B cell (primary cell): ENCODE measurements at regions not wholly inside any gene's neighbourhood (a gene's known extent, or its start where the extent isn't known, plus 50 kb on each side); places are given as distances from the start of the nearest gene placed in this dataset.

ENCODE experiments used
- ATAC-seq: fragments of 200-7000 bp; cut with Tn5 transposase; one replicate; pipeline ENCODE4 v1.10.0; 2021; ENCODE audit warnings: low read depth, mild to moderate bottlenecking, moderate number of reproducible peaks, moderate library complexity
- CTCF ChIA-PET: fragments of 350-600 bp; sonication (Branson Sonifier 250); formaldehyde crosslinking; loops from one replicate; lab custom pipeline; 2021; ENCODE audit warnings: antibody characterized with exemption, inconsistent platforms; lab: Charles Lee
- POLR2A ChIA-PET: fragments of 350-600 bp; sonication (Branson Sonifier 250); formaldehyde crosslinking; loops from one replicate; lab custom pipeline; 2021; ENCODE audit warnings: antibody characterized with exemption; lab: Charles Lee
- DNase-seq: peaks from one replicate; pipeline ENCODE4 v3.0.0; 2013
- H2AFZ ChIP-seq: 2 replicates; pipeline ENCODE4 v1.6.1; 2012; ENCODE audit warnings: mild to moderate bottlenecking, low read depth, low read length; ENCODE audit not compliant: insufficient read depth, poor library complexity, severe bottlenecking
- H3K27ac ChIP-seq, 2 donors: 1 replicate in 1 of 2; 2 replicates in 1 of 2; pipeline ENCODE4 v1.5.1; 2012 to 2013; ENCODE audit warnings: low read length in 2 of 2, mild to moderate bottlenecking in 2 of 2, moderate library complexity in 1 of 2
- H3K27me3 ChIP-seq, 4 experiments: fragments of 200-600 bp in 1 of 4; sonication (generic) in 1 of 4; replicated peaks in 1 of 4; 1 replicate in 2 of 4; 2 replicates in 2 of 4; pipeline versions ENCODE4 v1.6.1 to v1.7.0; 2013 to 2016; ENCODE audit warnings: low read length in 3 of 4, mild to moderate bottlenecking in 2 of 4, mixed read lengths in 1 of 4, moderate library complexity in 1 of 4; ENCODE audit not compliant: insufficient read depth in 4 of 4, control insufficient read depth in 3 of 4; ENCODE audit errors: control extremely low read depth in 1 of 4
- H3K36me3 ChIP-seq, 2 experiments: replicated peaks in 1 of 2; 1 replicate in 1 of 2; 2 replicates in 1 of 2; pipeline versions ENCODE4 v1.6.1 to v1.7.1; 2013; ENCODE audit warnings: low read length in 1 of 2; ENCODE audit not compliant: insufficient read depth in 2 of 2, control insufficient read depth in 1 of 2; ENCODE audit errors: control extremely low read depth in 1 of 2, extremely low read depth in 1 of 2
- H3K4me1 ChIP-seq, 2 donors: fragments of 200-600 bp in 1 of 2; sonication (generic) in 1 of 2; 1 replicate in 1 of 2; 2 replicates in 1 of 2; pipeline versions ENCODE4 v1.5.1 to v1.6.1; 2013 to 2017; ENCODE audit warnings: low read length in 2 of 2; ENCODE audit not compliant: control insufficient read depth in 2 of 2, insufficient read depth in 2 of 2
- H3K4me2 ChIP-seq: replicated peaks from 2 replicates; pipeline ENCODE3; 2012; ENCODE audit warnings: mild to moderate bottlenecking, low read depth, low read length; ENCODE audit not compliant: poor library complexity, severe bottlenecking
- H3K4me3 ChIP-seq, 5 experiments: fragments of 200-600 bp in 1 of 5; sonication (generic) in 1 of 5; 1 replicate in 3 of 5; 2 replicates in 2 of 5; pipeline versions ENCODE4 v1.5.1 to v1.7.0; 2011 to 2016; ENCODE audit warnings: low read length in 4 of 5, mild to moderate bottlenecking in 4 of 5, low read depth in 2 of 5, control low read depth in 1 of 5, moderate library complexity in 1 of 5; ENCODE audit not compliant: insufficient read depth in 1 of 5; ENCODE audit errors: control extremely low read depth in 1 of 5, extremely low read depth in 1 of 5
- H3K79me2 ChIP-seq: fragments of 200-600 bp; sonication (generic); one replicate; pipeline ENCODE4 v1.6.0; 2016; ENCODE audit warnings: low read length; ENCODE audit not compliant: control insufficient read depth, insufficient read depth
- H3K9ac ChIP-seq: fragments of 200-600 bp; sonication (generic); 2 replicates; pipeline ENCODE4 v1.6.1; 2017; ENCODE audit warnings: mild to moderate bottlenecking, low read length, moderate library complexity
- H3K9me3 ChIP-seq, 3 donors: one replicate each; pipeline versions ENCODE4 v1.6.1 to v1.7.1; 2013; ENCODE audit warnings: low read length in 2 of 3; ENCODE audit not compliant: control insufficient read depth in 2 of 3, insufficient read depth in 1 of 3; ENCODE audit errors: control extremely low read depth in 1 of 3
- H4K20me1 ChIP-seq: 2 replicates; pipeline ENCODE4 v1.6.0; 2012; ENCODE audit warnings: mild to moderate bottlenecking, low read length; ENCODE audit not compliant: insufficient read depth, control insufficient read depth, poor library complexity, severe bottlenecking
- H3K27ac Mint-ChIP-seq: one replicate; pipeline ENCODE4 v1.8.0; 2021; ENCODE audit warnings: mixed read lengths
- H3K27me3 Mint-ChIP-seq: one replicate; pipeline ENCODE4 v1.8.0; 2021; ENCODE audit warnings: mixed read lengths
- H3K4me1 Mint-ChIP-seq: one replicate; pipeline ENCODE4 v1.8.0; 2021; ENCODE audit warnings: mixed read lengths
- H3K4me3 Mint-ChIP-seq: one replicate; pipeline ENCODE4 v1.8.0; 2021; ENCODE audit warnings: mixed read lengths
- H3K9me3 Mint-ChIP-seq: one replicate; pipeline ENCODE4 v1.8.0; 2022; ENCODE audit warnings: mixed read lengths; ENCODE audit not compliant: insufficient read depth
- EZH2 ChIP-seq: IDR thresholded peaks from 2 replicates; pipeline ENCODE4 v1.6.1; 2012; ENCODE audit warnings: borderline replicate concordance, low read depth, mild to moderate bottlenecking, moderate library complexity, low read length; ENCODE audit not compliant: insufficient read depth, poor library complexity, severe bottlenecking
- WGBS: methylation state at CpG from one replicate; pipeline ENCODE4 v1.1.5; 2013; ENCODE audit warnings: missing lambda C conversion rate; ENCODE audit not compliant: insufficient coverage; 5-methylcytosine and 5-hydroxymethylcytosine counted together
- intact Hi-C: fragments of 100-400 bp; cut with micrococcal nuclease; formaldehyde crosslinking; loops from one replicate; pipeline ENCODE4 v1.10.0; 2022
- TF ChIP-seq, protein P1 (sequence below): fragments of 200-600 bp; IDR thresholded peaks from one replicate; pipeline ENCODE4 v1.8.0; 2022; ENCODE audit warnings: antibody characterized with exemption, mild to moderate bottlenecking

DNA sequence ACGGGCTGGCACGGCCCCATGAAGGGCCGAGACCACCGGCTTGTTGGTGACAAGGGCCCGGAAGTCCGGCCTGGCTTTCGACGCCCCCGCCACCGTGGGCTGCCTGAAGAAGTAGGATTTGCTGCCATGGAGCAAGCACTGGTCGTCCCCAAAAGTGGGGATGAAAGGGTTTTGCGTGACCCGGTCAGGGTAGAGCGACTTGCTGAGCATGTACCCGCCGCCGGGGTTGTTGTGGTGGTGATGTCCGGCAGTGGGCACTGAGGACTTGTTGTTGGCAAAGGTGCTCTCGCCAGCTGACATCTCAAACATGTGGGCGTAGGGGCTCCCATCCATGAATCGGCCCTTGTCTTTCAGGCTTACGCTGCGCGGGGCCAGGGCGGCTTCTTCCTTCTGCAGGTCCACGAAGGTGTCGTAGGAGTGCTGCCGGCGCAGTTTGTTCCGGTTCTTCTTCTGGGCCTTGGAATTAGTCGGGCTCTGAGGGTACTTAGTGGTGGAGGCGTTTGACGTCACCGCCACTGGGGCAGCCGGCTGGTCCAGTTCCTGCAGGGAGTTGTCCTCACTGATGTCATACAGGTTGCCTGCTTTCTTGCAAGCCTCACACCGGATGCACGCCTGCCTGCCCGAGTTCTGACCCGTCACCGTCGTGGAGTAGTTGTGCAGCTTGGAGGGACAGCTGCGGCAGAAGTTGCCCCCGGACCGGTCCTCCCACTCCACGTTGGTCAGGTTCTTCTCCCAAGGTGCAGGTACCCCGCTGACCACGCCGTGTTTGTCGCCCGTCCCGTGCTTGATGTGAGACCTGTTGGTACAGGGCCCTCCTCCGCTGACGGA lies 366.6 kb downstream of the EMP1 start:
- no peak for ATAC-seq
- POLR2A ChIA-PET = no interaction called here

DNA sequence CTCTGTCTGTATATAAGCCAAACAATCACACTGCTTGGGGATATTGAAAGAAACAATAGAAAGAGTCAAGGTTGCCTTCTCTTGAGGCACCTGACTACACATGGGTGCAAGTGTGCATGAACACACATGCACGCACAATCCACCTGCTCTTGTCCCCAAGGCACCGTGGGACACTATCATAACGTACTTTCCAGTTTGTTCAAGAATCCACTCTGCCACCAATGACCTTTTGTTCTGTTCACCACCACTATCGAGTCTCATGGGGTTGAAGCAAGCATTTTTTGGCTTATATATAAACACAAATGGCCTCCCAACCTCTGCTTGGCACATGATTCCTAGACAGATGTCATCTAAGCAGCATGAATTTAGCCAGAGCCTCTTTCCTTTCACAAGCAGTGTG lies 365.4 kb downstream of the EMP1 start:
- Histone ChIP-seq H3K9me3 (peaks cover 0 to 22% (median 0%) of the 10 kb centered on the region in 3 donors), H3K27me3 (peaks cover 0 to 4% (median 0%) of the 10 kb centered on the region in 4 experiments), H3K4me1 (no peaks in the 10 kb centered on the region), H3K79me2 (no peaks in the 10 kb centered on the region), H3K9ac (no peak overlapping the region), H3K27ac (no peak overlapping the region), H2AFZ (no peak overlapping the region), H3K4me3 (no peak overlapping the region), H3K36me3 (no peaks in the 10 kb centered on the region), H3K4me2 (no peak overlapping the region), H4K20me1 (no peaks in the 10 kb centered on the region)
- TF ChIP-seq EZH2 = no peak
- TF ChIP-seq, protein P1, sequence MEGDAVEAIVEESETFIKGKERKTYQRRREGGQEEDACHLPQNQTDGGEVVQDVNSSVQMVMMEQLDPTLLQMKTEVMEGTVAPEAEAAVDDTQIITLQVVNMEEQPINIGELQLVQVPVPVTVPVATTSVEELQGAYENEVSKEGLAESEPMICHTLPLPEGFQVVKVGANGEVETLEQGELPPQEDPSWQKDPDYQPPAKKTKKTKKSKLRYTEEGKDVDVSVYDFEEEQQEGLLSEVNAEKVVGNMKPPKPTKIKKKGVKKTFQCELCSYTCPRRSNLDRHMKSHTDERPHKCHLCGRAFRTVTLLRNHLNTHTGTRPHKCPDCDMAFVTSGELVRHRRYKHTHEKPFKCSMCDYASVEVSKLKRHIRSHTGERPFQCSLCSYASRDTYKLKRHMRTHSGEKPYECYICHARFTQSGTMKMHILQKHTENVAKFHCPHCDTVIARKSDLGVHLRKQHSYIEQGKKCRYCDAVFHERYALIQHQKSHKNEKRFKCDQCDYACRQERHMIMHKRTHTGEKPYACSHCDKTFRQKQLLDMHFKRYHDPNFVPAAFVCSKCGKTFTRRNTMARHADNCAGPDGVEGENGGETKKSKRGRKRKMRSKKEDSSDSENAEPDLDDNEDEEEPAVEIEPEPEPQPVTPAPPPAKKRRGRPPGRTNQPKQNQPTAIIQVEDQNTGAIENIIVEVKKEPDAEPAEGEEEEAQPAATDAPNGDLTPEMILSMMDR = no peak
- no peaks in the 10 kb centered on the region for H3K9me3 Mint-ChIP-seq
- CTCF ChIA-PET = no interaction called here
- DNase-seq = no peak
- ATAC-seq = no peak
- H3K4me1 Mint-ChIP-seq = no peaks in the 10 kb centered on the region
- POLR2A ChIA-PET = no interaction called here
- intact Hi-C loops = no loop called here
- 84% methylated on average over 4 of the region's 4 CpGs for WGBS
- no peak overlapping the region for H3K4me3 Mint-ChIP-seq
- H3K27me3 Mint-ChIP-seq = no peaks in the 10 kb centered on the region
- H3K27ac Mint-ChIP-seq = no peak overlapping the region

More for the DNA sequence above, 366.6 kb downstream of the EMP1 start:
- H3K27ac Mint-ChIP-seq = no peak overlapping the region
- Histone ChIP-seq H3K27me3 (peaks cover 0 to 5% (median 0%) of the 10 kb centered on the region in 4 experiments), H3K9ac (no peak overlapping the region), H3K36me3 (no peaks in the 10 kb centered on the region), H2AFZ (no peak overlapping the region), H4K20me1 (no peaks in the 10 kb centered on the region), H3K4me2 (no peak overlapping the region), H3K27ac (no peak overlapping the region), H3K9me3 (peaks cover 0 to 22% (median 0%) of the 10 kb centered on the region in 3 donors), H3K4me1 (no peaks in the 10 kb centered on the region), H3K4me3 (no peak overlapping the region), H3K79me2 (no peaks in the 10 kb centered on the region)
- no peak for TF ChIP-seq EZH2
- TF ChIP-seq, protein P1 = no peak
- no peak for DNase-seq
- H3K27me3 Mint-ChIP-seq = no peaks in the 10 kb centered on the region
- WGBS = 97% methylated on average over 52 of the region's 53 CpGs
- H3K4me3 Mint-ChIP-seq = no peak overlapping the region
- intact Hi-C loops = no loop called here
- H3K4me1 Mint-ChIP-seq = no peaks in the 10 kb centered on the region
- CTCF ChIA-PET = no interaction called here
- H3K9me3 Mint-ChIP-seq = no peaks in the 10 kb centered on the region
